Panc1 (cell line): ENCODE measurements at regions not wholly inside any gene's neighbourhood (a gene's known extent, or its start where the extent isn't known, plus 50 kb on each side); places are given as distances from the start of the nearest gene placed in this dataset.

Experiments
- ATAC-seq: fragments of 200-7000 bp; cut with Tn5 transposase; 2 replicates; pipeline ENCODE4 v1.9.1; 2020; ENCODE audit warnings: mild to moderate bottlenecking, moderate library complexity
- BruUV-seq: library from RNA; stranded (reverse); fragments of 400-500 nt; replicated peaks from 2 replicates; lab custom pipeline; 2021; lab: Mats Ljungman, UMichigan
- CTCF ChIA-PET: fragments of 300-600 bp; sonication (Branson Sonifier 250); formaldehyde crosslinking; loops from one replicate; lab custom pipeline; 2022; ENCODE audit warnings: antibody characterized with exemption; lab: Charles Lee
- POLR2A ChIA-PET: fragments of 300-600 bp; sonication (Branson Sonifier 250); formaldehyde crosslinking; loops from one replicate; lab custom pipeline; 2022; ENCODE audit warnings: antibody characterized with exemption; lab: Charles Lee
- DNase-seq: peaks from one replicate; pipeline ENCODE4 v3.0.0-alpha.2; 2010; ENCODE audit warnings: low read depth, low spot score
- H3K27ac ChIP-seq: 2 replicates; pipeline ENCODE4 v1.5.1; 2011; ENCODE audit warnings: mild to moderate bottlenecking, low read length, inconsistent platforms
- H3K27me3 ChIP-seq: fragments of 200-500 bp; sonication (Bioruptor generic); 2 replicates; pipeline ENCODE4 v1.6.0; 2014; ENCODE audit warnings: low read length, inconsistent platforms; ENCODE audit not compliant: control insufficient read depth, insufficient read depth
- H3K36me3 ChIP-seq: fragments of 200-500 bp; sonication (Bioruptor generic); 2 replicates; pipeline ENCODE4 v1.5.1; 2014; ENCODE audit warnings: inconsistent platforms, mild to moderate bottlenecking, low read length, moderate library complexity; ENCODE audit not compliant: control insufficient read depth, insufficient read depth
- H3K4me1 ChIP-seq: 2 replicates; pipeline ENCODE4 v1.5.1; 2011; ENCODE audit warnings: inconsistent platforms, mild to moderate bottlenecking, low read length, moderate library complexity; ENCODE audit not compliant: control insufficient read depth, insufficient read depth
- H3K4me3 ChIP-seq, 2 experiments: 2 replicates each; pipeline ENCODE4 v1.5.1; 2011 to 2012; ENCODE audit warnings: low read depth in 2 of 2, low read length in 2 of 2, mild to moderate bottlenecking in 2 of 2, inconsistent platforms in 1 of 2, moderate library complexity in 1 of 2
- H3K9me3 ChIP-seq: fragments of 200-500 bp; sonication (Bioruptor generic); 2 replicates; pipeline ENCODE4 v1.5.1; 2014; ENCODE audit warnings: low read depth, mild to moderate bottlenecking, inconsistent platforms, low read length, moderate library complexity; ENCODE audit not compliant: control insufficient read depth, insufficient read depth
- CTCF ChIP-seq: fragments of 450-650 bp; IDR thresholded peaks from 2 replicates; pipeline ENCODE4 v1.5.1; 2017; ENCODE audit warnings: mild to moderate bottlenecking
- POLR2AphosphoS5 ChIP-seq: IDR thresholded peaks from 2 replicates; pipeline ENCODE4 v1.6.1; 2012; ENCODE audit warnings: mild to moderate bottlenecking, low read depth, low read length, moderate library complexity
- REST ChIP-seq, 2 experiments: IDR thresholded peaks; 2 replicates each; pipeline ENCODE4 v1.6.1; 2011 to 2012; ENCODE audit warnings: low read depth in 2 of 2, control low read depth in 1 of 2, low read length in 1 of 2, mild to moderate bottlenecking in 1 of 2, moderate library complexity in 1 of 2; ENCODE audit not compliant: insufficient read depth in 1 of 2
- SIN3A ChIP-seq: IDR thresholded peaks from 2 replicates; pipeline ENCODE4 v1.6.1; 2012; ENCODE audit warnings: low read depth, mild to moderate bottlenecking, low read length, moderate library complexity, borderline replicate concordance; ENCODE audit not compliant: insufficient read depth
- TCF7L2 ChIP-seq: IDR thresholded peaks from 2 replicates; pipeline ENCODE4 v1.6.1; 2011; ENCODE audit warnings: mild to moderate bottlenecking, low read depth, low read length, inconsistent platforms
- in situ Hi-C: cut with HindIII; loops from 2 replicates; pipeline ENCODE4 v1.10.0; 2016; ENCODE audit warnings: low sequenced_read_pairs, low pct_unique_long_range_greater_than_20kb
- intact Hi-C: fragments of 100-400 bp; cut with micrococcal nuclease; formaldehyde crosslinking; loops from one replicate; pipeline ENCODE4 v1.10.0; 2022; ENCODE audit not compliant: unreplicated experiment

- Histone ChIP-seq H3K9me3 (no peaks in the 10 kb centered on the region), H3K4me1 (no peaks in the 10 kb centered on the region), H3K27ac (no peak overlapping the region), H3K4me3 (no peak overlapping the region), H3K36me3 (no peaks in the 10 kb centered on the region), H3K27me3 (no peaks in the 10 kb centered on the region)
- no TSS peak for BruUV-seq
- POLR2A ChIA-PET = no interaction called here
- CTCF ChIA-PET = no interaction called here
- ATAC-seq (no peak), DNase-seq (no peak)
- in situ Hi-C loops = no loop called here
- intact Hi-C loops = no loop called here
- TF ChIP-seq SIN3A (no peak), TCF7L2 (no peak), CTCF (no peak), POLR2AphosphoS5 (no peak), REST (IDR thresholded peaks at IDR 0.05; ENCODE audit: insufficient read depth in 1 of 2, low read depth in 2 of 2, low read length in 1 of 2) (no peak)
Observed at GRCh38 chr10:65123120-65123519, 1601.9 kb downstream of the REEP3 start.

- H3K27ac ChIP-seq = no peak overlapping the region
- intact Hi-C loops = no loop called here
- ChIA-PET CTCF (no interaction called here), POLR2A (no interaction called here)
- DNase-seq = no peak
- no peaks in the 10 kb centered on the region for H3K36me3 ChIP-seq
- no peaks in the 10 kb centered on the region for H3K27me3 ChIP-seq
- no peaks in the 10 kb centered on the region for H3K9me3 ChIP-seq
- ATAC-seq = no peak
- in situ Hi-C loops = no loop called here
- TF ChIP-seq REST (IDR thresholded peaks at IDR 0.05; ENCODE audit: insufficient read depth in 1 of 2, low read depth in 2 of 2, low read length in 1 of 2) = no peak
- TF ChIP-seq CTCF = no peak
- TF ChIP-seq TCF7L2 = no peak
- TF ChIP-seq SIN3A = no peak
- TF ChIP-seq POLR2AphosphoS5 = no peak
- H3K4me3 ChIP-seq = no peak overlapping the region
- no peaks in the 10 kb centered on the region for H3K4me1 ChIP-seq
- BruUV-seq = no TSS peak
Observed at GRCh38 chr10:65125212-65125611, 1604.0 kb downstream of the REEP3 start.
